ENCODE measurements at regions not wholly inside any gene's neighbourhood (a gene's known extent, or its start where the extent isn't known, plus 50 kb on each side); places are given as distances from the start of the nearest gene placed in this dataset.
"Not testable (repeated sequence)": the region's sequence is repeated elsewhere in the genome, so short reads cannot be mapped to it uniquely, and the experiment has no call there.

DNA sequence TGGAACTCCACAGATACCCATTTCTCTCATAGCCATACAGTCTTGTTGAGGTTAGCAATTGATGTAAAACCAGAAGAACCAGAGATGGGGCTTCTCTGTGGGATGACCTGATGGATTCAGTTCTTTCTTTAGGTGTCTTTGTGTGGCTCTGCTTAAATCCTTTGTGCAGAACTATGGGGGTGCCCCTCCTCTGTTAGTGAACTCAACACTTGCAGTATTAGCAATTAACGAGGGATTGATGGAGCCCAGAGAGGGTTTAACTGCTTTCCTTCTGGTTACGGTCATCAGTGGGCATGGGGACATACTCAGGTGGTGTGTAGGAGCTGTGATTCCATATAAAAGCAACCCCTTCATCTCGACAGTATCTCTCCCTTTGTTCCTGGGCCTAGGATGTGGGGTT, 406.8 kb upstream of the FAM98A start:
- no peak for DNase-seq (ENCODE audit: low read depth)

DNA sequence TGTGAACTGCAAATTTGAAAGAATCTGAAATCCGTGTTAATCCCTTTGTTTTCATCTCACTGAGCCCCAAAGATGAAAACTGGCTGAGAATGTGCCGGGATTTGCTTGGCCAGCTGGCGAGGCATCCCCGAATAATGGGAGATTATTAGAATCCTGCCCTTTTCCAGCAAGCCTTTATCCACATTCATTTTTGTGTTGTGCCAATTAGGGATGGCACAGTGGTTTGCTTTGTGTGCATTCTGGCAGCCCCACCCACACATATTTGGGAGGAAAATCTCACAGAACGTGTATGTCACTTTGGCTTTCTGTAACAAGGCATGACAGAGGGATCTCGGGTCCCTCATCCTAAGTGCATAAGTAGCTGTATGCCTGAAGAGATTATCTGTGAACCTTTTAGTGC, 405.8 kb upstream of the FAM98A start:
- DNase-seq (ENCODE audit: low read depth) = no peak

DNA sequence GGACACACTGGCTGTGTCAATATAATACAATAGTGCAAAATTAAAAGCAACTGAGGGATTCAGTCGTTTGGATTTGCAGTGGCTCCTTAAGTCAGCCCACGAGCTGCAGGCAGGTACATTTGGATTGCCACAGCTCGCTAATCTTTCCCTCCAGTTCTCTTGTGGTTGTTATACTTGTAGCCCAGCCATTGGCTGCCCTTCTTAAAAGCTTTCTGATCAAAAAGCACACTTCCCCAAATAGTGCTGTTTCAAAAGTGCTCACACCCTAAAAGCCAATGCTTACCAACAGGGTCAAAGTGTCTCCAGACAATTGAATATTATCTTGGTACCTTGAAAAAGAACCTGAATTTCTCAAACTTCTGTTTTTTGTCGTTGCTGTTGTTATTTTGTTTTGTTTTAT, 404.7 kb upstream of the FAM98A start:
- no peak for DNase-seq (ENCODE audit: low read depth)

- DNase-seq (ENCODE audit: low read depth) = no peak
Measured at GRCh38 chr2:34001557-34001956, 402.5 kb upstream of the FAM98A start.

DNA sequence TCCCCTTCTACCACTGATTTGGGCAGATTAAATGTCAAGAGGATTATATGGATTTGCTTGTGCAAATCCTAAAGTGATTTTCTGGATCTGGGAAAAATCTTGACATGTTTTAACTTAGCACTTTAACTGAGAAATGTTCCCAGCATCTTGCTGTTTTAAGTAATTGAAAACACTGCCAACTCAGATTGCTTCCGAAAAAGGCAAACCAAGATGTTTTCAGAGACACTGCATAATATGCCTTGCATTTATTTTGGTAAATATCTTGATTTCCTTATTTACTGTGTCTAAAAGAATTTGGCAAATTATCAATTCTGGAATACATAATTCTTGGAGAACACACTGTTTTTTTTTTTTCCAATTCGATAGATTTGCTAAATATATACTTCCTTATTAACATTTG, 385.0 kb upstream of the FAM98A start:
- DNase-seq (ENCODE audit: low read depth) = no peak

- no peak for DNase-seq (ENCODE audit: low read depth)
Measured at GRCh38 chr2:33978471-33978870, 379.4 kb upstream of the FAM98A start.

GRCh38 chr2:33975498-33975897, 376.4 kb upstream of the FAM98A start:
- DNase-seq (ENCODE audit: low read depth) = no peak

- DNase-seq (ENCODE audit: low read depth) = no peak
Measured at GRCh38 chr2:33967103-33967502, 368.0 kb upstream of the FAM98A start.

DNA sequence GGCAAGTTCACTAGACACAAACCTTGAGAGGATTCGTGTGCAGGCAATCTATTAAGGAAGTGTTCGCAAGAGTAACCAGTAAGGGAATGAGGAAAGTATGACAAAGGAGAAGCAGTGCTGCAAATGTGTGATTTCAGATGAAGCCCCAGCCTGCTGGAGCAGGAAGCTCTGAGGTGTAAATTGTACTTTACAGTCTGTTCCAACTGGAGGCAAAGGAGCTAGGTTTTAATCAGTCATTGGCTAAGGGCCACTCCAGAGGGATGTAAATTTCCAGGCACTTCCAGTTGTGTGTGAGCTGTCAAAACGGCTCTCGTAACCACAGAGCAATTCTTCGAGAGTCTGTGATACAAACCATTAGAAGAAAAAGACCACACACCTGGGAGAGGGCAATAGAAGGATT, 359.5 kb upstream of the FAM98A start:
- DNase-seq (ENCODE audit: low read depth) = peak; percentile 6

DNA sequence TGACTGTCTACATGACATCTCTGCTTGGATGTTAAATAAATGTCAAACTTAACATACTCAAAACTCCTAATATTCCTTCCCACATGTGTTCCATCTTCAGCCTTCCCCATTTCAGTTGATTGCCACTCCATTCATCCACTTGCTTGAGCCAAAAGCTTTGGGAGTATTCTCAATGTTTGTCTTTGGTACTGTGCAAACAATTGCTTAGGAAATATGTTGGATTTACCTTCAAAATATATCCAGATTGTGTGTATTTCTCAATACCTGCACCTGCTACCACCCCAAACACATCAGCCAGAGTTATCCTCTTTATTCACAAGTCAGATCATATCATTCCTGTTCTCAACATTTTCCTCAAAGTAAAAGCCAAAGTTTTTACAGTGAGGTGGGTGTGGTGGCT, 350.3 kb upstream of the FAM98A start:
- DNase-seq (ENCODE audit: low read depth) = no peak

- DNase-seq (ENCODE audit: low read depth) = peak; percentile 35
Measured at GRCh38 chr2:33946193-33946592, 347.1 kb upstream of the FAM98A start.

- no peak for DNase-seq (ENCODE audit: low read depth)
Measured at GRCh38 chr2:33933203-33933602, 334.1 kb upstream of the FAM98A start.

- no peak for DNase-seq (ENCODE audit: low read depth)
Measured at GRCh38 chr2:33931164-33931563, 332.1 kb upstream of the FAM98A start.

GRCh38 chr2:33929467-33929866, 330.4 kb upstream of the FAM98A start:
- no peak for DNase-seq (ENCODE audit: low read depth)

GRCh38 chr2:33927756-33928155, 328.7 kb upstream of the FAM98A start:
- no peak for DNase-seq (ENCODE audit: low read depth)

DNA sequence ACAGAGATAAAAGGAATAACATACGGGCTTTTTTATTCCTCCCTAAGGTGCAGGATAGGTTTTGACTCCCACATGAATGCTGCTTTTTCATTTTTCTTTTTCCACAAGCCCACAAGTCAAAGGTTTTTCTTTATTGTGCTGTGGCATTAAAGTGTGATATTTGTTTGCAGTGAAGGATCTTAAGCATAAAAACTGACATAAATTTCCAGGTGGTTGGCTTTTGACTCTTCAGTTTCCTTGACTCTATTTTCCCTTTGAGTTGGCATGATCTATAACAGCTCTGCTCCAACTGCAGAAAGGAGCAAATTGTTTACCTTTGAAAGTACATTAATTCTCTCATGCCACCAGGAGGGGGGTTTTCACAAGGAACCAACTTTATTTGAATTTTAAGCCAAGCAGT, 326.2 kb upstream of the FAM98A start:
- DNase-seq (ENCODE audit: low read depth) = no peak

- DNase-seq (ENCODE audit: low read depth) = no peak
Measured at GRCh38 chr2:33924586-33925169, 325.6 kb upstream of the FAM98A start.

- DNase-seq (ENCODE audit: low read depth) = no peak
Measured at GRCh38 chr2:33917252-33917651, 318.2 kb upstream of the FAM98A start.

DNA sequence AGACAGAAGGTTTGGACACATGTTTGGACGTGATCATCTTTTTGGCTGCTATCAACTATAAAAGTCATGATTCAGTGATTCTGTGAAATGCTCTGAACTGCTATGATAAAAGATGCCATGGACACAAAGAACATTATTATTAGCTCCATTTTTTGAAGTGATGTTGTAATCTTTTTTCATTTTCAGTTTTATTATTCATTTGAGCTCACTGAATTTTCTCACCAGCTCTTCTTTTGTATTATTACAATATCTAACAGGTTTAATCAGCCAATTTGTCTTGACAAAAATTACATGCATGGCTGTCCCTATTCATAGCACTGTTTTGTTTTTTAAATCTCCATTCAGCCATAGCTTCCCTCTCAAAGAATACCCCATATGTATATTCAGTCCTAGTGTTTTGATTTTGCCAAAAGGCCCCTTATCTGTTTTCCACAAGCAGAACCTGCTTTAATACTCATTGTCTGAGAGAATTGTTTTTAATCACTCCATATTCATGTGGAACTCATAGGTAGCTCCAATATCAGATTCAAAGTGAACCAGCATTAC, 314.0 kb upstream of the FAM98A start:
- no peak for DNase-seq (ENCODE audit: low read depth)

- DNase-seq (ENCODE audit: low read depth) = no peak
Measured at GRCh38 chr2:33911327-33911726, 312.2 kb upstream of the FAM98A start.

GRCh38 chr2:33909945-33910695, 311.0 kb upstream of the FAM98A start:
- no peak for DNase-seq (ENCODE audit: low read depth)

DNA sequence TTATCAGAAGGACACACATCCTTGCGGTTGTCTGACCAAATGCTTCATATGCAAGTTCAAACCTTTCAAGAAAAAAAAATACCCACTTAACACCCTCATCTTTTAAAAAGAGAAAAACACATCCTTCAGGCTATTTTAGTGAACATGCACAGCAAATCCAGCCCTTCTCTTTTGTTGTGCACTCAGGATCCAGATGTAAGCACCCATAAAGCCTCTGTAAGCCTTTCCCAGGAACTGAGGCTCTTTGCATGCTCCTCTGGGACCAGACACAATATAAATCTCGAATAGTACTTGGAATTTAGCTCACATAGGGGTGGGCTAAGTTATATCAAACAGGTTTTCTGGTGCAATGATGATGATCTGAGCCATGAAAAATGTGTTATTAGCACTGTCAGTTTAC, 308.8 kb upstream of the FAM98A start:
- DNase-seq (ENCODE audit: low read depth) = no peak

DNA sequence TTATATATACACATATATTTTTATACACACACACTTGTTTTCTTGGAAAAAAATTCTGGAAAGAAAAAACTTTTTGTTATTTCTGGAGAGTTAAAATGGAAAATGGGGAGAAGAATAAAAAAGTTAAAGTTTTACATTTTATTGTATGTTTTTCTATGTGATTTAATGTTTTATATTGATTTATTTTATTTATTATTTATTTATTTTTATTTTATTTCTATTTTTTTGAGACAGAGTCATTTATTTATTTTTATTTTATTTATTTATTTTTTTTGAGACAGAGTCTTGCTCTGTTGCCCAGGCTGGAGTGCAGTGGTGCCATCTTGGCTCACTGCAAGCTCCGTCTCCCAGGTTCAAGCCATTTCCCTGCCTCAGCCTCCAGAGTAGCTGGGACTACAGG, 307.0 kb upstream of the FAM98A start:
- not testable (repeated sequence) for DNase-seq (ENCODE audit: low read depth)

- no peak for DNase-seq (ENCODE audit: low read depth)
Measured at GRCh38 chr2:33904801-33905200, 305.7 kb upstream of the FAM98A start.

All from Daoy (cell line).